8988T (cell line): ENCODE measurements at regions not wholly inside any gene's neighbourhood (a gene's known extent, or its start where the extent isn't known, plus 50 kb on each side); places are given as distances from the start of the nearest gene placed in this dataset.
"Not testable (repeated sequence)": the region's sequence is repeated elsewhere in the genome, so short reads cannot be mapped to it uniquely, and the experiment has no call there.

Experiments used
- DNase-seq: peaks from one replicate; pipeline ENCODE4 v3.0.0; 2011

DNA sequence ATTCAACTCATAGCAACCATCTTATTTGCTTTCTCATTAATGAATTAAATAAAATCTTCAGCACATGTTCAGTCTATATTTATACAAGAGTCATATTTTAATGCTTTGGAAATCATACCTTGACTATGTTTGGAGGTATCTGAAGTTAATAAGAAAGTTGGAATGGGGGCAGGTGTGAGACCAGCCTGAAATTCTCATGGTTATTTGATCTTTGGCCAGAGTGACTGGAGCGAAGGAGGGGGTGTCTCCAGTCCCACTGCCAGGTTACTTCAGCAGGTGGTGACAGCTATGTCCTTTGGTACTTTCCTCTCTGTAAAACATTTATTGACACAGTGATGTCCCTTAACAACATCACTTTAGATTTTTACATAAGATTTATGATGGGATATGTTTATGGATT, 318.1 kb upstream of the SGCD start:
- no peak for DNase-seq

GRCh38 chr5:156009583-156009982, 317.4 kb upstream of the SGCD start:
- DNase-seq: no peak

DNA sequence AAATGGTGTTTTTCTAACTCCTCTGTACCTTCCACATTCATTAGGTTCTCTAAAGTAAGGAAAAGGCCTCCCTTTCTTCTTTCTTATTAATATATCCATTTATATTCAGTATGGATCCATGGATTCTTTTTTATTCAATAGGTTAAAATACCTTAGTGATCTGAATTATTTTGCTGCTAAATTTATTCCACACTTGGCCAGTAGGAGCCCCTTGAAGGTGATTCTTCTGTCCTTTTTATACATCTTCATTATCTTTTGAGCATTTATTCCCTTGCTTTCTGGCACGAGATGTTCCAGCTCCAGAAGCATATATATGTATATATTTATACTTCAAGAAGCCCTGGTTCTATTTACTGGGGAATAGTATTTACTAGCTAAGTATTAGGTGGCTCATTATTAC, 311.8 kb upstream of the SGCD start:
- no peak for DNase-seq

- DNase-seq: no peak
These were observed 307.8 kb upstream of the SGCD start for GRCh38 chr5:156019130-156019529.

DNA sequence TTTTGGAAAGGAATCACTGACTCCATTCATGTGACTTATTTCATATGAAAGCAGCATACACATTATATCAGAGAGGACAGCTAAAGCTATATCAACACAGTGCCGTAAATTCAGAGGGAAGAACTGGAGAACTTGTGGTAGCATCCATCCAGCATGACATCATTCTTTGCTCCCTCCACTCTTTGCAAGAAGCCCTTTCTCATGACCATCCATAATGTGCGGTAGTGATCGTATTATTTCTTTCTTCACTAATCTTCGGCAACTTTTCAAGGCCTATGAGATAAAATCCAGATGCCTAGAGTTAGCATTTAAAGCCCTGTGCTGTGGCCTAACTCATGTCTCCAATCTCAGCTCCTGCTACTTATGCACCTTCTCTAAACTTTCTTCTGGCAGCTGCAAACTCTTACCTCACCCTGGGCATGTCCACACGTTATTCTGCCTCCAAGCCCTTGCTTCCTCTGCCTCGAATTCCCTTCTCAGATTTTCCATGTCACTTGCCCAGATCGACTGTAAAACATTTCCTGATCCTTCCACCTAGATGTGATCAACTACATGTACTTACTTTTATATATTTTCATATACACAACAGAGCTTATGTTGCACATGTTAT, 307.3 kb upstream of the SGCD start:
- DNase-seq: no peak

DNA sequence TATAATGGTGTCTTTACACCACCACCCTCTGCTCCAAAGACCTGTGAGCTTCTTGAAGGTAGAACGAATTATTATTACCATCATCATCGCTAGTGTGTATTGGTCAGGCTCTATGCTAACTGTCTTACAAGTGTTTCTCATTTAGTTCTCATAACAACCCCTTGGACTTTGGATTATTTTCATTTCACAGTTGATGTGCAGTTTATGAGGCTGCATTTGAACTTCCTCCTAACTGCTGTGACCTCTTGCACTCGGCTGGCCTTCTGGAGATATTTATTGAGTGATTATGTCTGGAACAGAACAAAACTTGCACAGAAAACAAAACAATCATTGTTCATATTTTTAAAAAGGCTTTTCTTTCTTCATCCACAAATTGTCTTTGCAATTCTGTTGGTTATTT, 306.3 kb upstream of the SGCD start:
- DNase-seq: no peak

DNA sequence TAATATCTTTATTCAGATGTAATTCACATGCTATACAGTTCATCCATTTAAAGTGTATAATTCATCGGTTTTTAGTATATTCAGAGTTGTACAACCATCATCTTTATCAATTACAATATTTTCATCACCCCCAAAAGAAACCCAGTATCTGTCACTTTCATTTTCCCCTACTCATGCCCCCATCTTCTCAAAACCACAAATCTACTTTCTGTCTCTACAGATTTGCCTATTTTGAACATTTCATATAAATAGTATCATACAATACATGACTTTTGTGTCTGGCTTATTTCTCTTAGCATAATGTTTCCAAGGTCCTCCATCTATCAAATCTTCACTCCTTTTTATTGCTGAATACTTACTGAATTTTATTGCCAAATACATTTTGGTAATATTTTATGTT, 305.1 kb upstream of the SGCD start:
- DNase-seq: no peak

- no peak for DNase-seq
These were observed 301.3 kb upstream of the SGCD start for GRCh38 chr5:156025656-156026055.

- DNase-seq: no peak
These were observed 295.8 kb upstream of the SGCD start for GRCh38 chr5:156031181-156031580.

DNA sequence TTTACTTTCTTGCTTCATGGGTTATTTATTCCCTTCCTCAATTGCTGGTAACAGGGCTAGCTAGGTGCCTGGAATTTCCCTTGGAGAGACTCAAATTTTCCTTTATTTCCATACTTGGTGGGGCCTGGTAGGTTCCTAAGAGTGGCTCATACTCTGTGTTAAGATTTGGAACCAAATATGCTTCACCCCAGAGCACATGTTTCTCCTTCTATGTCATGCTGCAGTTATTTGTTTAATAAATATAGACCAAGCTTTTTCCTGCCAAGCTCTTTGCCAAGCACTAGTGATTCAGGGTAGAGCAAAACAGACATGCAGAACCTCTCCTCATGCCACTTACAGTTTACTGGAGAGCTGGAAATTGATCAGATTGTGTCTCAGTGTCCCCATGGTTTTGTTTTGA, 290.3 kb upstream of the SGCD start:
- no peak for DNase-seq

- DNase-seq: no peak
These were observed 289.6 kb upstream of the SGCD start for GRCh38 chr5:156037151-156037909.

DNA sequence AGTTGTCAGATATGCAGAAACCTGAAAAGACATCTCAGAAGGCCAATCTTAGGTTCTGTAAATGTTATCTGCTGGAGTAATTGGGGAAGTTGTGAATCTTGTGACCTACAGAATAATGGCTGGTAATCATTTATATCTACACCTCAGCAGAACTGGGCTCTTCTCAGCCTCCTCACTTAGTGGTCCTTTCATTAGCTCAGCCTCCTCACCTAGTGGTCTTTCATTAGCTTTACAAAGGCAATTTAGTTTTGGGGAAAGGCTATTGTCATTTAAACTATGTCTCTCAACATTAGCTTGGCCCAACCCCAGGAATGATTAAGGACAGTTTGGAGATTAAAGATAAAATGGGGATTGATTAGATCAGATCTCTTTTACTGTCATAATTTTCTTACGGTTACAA, 284.2 kb upstream of the SGCD start:
- no peak for DNase-seq

DNA sequence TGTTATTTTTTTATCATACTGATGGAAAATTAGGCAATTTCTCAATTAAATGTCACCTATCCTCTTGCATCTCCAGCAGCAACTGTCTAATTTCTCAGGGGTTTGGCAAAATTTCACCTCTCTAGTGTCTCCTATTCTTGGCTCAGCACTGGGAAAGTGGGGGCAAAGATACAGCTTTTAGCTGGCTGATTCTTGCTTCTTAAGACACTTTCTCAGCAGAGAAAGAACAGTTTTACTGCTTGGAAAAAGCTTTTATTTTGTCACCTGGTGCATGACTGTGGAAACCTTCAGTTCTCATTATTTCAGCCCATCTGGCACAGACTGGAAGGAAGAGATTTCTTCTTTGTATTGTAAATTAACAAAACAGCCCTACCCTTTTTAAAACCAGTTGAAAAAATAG, 283.6 kb upstream of the SGCD start:
- DNase-seq: no peak

- no peak for DNase-seq
These were observed 275.0 kb upstream of the SGCD start for GRCh38 chr5:156051972-156052371.

DNA sequence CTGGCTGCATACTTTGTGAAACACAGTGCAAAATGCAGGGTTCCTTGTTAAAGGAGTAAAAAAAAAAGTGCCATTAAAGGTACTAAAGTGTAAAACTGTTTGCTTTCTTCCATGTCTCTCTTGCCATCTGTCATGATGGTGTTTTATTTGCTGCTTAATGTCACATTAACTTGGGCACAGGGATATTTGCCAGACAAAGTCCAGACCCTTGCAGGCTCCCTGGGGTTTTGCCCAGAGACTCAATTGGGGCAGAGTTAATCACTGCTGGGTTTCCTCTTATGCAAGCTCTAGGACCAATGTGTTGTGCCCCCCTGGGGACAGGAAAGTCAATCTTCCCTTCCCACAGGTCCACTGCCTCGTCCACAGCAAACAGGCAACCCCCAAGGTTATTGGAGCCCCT, 274.3 kb upstream of the SGCD start:
- DNase-seq: no peak

- DNase-seq: no peak
These were observed 273.9 kb upstream of the SGCD start for GRCh38 chr5:156053056-156053455.

- DNase-seq: no peak
These were observed 250.1 kb upstream of the SGCD start for GRCh38 chr5:156076912-156077311.

- DNase-seq: no peak
These were observed 239.3 kb upstream of the SGCD start for GRCh38 chr5:156087577-156088110.

DNA sequence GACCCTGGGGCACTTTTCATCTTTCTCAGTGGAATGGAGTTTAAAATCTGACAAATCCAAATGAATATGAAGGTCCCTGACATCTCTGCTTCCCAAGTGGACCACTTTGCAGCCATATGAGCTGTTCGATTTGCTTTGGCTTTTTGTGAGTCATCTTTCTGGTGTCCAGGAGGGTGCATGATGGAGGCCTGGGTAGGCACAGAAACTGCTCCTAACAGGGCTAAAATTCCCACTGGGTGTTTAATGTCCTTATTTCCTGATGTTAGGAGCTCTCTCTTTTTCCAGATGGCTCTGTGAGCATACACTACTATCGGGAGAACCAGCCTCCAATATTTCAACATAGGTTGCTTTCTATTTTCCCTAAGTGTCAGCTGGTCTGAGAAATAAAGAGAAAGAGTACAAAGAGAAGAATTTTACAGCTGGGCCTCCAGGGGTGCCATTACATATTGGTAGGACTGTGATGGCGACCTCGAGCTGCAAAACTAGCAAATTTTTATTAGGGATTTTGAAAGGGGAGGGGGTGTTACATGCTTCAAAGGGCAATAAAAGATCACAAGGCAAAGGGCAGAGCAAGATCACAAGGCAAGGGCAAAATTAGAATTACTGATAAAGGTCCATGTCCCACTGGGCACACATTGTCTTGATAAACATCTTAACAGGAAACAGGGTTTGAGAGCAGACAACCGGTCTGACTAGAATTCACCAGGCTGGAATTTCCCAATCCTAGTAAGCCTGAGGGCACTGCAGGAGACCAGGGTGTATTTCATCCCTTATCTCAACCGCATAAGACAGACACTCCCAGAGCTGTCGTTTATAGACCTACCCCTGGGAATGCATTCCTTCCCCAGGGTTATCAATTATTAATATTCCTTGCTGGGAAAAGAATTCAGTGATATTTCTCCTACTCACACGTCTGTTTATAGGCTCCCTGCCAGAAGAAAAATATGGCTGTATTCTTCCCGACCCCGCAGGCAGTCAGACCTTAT, 236.7 kb upstream of the SGCD start:
- not testable (repeated sequence) for DNase-seq

DNA sequence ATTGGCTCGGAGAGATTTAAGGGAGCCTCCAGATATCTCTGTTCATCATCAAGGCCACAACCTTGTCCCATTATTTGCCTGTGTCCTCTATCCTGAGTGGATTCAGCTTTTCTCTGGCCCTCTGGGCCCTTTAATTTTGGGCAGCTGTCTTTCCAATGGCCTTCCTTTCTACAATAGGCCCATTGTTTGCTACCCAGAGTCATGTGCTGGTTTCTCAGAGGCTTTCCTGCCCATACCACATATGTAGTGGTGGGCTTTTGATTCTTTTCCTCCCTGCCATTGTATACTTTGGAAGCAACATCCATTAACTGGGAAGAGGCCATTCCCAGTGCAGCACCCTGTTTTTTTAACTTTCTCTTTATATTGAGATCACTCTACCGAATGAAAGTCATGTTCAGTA, 233.9 kb upstream of the SGCD start:
- DNase-seq: no peak

- no peak for DNase-seq
These were observed 233.0 kb upstream of the SGCD start for GRCh38 chr5:156094001-156094400.

GRCh38 chr5:156095709-156096241, 231.2 kb upstream of the SGCD start:
- DNase-seq: no peak

DNA sequence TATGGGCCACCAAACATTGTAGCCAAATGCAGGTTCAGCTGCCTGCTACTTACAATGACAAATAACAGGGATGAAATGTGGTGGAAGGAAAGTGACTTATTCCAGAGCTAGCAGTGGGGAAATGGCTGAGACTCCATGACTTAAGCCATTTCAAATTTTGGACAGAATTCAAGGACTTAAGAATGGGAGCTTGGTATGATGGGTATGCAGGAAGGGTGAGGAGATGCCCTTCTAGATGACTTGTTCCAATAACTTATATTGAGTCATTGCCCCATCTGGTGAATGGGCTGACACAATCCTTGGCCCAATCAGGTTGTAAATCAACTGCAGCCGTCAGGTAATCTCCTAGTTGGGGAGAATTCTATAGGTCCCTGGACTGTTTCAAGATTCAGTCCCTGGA, 230.7 kb upstream of the SGCD start:
- DNase-seq: no peak
